Non-pigmented ciliary epithelial cell (primary cell): ENCODE measurements at regions not wholly inside any gene's neighbourhood (a gene's known extent, or its start where the extent isn't known, plus 50 kb on each side); places are given as distances from the start of the nearest gene placed in this dataset.

ENCODE experiments used
- DNase-seq: peaks from one replicate; pipeline ENCODE4 v3.0.0-alpha.2; 2010; ENCODE audit warnings: low read depth

DNA sequence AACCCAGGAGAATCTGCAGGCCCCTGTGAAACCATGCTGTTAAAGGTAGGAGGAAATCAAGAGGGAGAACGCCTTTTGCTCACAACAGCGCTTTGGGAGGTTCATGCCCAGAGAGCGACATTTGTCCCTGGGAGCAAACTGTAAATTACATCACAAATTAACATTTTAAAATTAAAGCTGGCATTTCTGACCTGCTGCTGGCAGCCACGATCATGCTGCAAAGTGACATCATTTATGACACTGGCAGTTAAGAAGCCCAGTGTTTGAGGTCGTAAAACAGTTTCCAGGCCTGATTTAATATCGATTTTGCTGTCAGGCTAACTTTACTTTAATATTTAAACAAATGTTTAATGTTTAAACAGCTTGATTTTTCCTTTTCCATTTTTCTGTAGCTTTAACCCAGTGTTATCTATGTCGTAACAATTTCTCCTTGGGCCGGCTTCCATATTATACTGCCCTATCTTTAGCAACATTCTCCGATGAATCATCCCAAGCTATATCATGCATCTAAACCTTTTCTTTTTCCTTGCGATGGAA lies 86.5 kb upstream of the NPVF start:
- DNase-seq: no peak

DNA sequence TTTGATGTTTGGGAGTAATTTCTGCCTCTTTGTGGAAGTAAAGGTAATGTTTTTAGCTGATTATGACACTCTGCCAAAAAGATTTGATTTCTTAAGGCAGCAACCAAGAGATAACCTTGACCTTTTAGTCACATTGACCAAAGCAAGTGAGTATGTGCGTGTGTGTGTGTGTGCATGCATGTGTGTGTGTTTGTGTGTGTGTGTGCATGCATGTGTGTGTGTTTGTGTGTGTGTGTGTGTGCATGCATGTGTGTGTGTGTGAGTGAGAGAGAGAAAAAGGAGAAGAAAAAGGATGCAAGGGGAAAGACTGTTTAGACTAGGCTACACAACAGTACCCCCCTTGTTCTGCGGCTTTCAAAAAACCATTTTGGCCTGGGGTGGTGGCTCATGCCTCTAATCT lies 88.1 kb upstream of the NPVF start:
- no peak for DNase-seq

DNA sequence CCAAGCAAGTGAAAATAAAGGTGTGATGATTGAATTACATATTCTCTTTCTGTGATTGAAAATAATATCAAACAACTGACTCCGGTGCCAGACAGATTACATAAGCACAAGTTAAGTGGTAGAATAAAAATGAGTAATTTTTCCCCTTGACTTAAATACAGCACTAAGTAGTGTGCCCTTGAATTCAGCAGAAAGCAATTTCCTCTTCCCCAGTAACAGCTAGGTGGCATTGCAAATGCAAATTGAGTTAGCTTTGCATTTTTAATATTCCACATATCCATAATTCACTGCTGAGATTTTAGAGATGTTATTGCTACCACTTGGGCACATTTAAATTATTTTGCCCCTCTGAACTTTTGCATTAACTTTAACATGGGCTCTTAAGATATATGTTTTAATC lies 89.8 kb upstream of the NPVF start:
- no peak for DNase-seq

DNA sequence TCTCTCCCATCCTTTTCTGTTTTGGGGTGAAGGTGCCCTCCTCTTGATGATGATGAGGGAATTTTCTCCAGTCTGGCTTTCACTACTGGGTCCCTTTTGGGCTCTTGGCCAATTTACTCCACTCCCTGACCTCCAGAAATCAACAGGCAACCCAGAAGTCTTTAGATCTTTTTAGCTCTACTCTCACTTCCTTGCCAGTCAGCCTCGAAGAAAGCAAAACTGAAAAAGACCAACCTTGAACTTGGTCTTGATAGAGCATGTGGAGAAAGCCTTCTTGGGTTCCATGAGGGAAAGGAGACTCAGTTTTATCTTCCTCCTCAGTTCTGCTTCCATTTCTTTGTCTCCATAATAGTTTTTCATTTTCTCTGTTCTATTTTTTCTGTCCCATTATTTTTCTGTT lies 91.4 kb upstream of the NPVF start:
- DNase-seq: no peak

DNA sequence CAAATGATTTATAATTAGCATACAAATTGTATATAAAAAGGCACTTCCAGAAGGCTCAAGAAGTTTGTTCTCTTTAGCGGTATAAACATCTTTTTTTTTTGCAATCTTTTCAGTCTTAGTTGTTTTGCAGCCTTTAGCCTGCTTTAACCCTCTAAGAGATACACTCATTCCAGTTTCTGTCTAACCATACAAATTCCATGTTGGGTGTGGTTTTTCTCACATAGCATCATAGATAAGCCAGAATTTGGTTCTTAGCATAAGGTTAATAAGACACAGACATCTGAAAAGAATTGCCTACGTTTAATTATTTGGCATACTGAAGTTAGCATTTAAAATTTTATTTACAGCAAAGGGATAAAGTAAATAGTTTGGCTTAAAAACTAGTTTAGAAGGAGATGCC lies 92.5 kb upstream of the NPVF start:
- DNase-seq: no peak

DNA sequence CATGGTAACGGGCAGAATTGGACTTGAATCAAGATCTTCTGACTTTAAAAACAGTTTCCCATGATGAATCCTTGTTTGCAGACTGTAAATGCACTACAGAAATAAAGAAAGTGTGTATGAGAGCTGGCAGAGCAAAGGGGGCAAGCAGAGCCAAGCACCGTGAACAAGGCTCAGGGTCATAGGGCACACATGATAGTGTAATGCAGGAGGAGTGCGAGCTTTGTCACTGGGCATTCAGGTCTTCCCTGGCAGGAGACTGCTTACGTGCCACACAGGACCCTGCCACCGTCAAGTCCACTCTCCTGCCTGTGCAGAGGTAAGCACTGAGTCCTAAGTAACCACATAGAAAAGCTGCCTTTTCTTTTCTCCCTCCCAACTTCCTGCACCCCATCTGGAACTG lies 93.1 kb upstream of the NPVF start:
- DNase-seq: no peak

DNA sequence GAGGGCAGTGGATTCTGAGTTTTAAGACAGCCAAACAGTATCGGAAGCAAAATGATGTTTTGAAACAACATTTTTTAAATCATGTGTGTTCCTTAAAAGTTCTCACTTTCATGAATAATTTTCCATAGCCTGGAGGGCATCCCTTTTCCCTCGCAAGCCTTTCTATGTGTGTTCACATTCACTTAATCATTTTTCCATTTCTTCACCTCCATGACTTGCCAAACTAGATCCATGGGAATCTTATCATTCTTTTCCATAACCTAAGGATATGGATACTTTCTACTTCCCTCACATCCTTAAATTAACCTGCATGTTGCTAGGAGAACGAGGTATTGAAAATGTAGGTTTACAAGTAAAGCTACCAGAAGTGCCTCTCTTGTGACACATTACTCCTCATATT lies 94.2 kb upstream of the NPVF start:
- no peak for DNase-seq

DNA sequence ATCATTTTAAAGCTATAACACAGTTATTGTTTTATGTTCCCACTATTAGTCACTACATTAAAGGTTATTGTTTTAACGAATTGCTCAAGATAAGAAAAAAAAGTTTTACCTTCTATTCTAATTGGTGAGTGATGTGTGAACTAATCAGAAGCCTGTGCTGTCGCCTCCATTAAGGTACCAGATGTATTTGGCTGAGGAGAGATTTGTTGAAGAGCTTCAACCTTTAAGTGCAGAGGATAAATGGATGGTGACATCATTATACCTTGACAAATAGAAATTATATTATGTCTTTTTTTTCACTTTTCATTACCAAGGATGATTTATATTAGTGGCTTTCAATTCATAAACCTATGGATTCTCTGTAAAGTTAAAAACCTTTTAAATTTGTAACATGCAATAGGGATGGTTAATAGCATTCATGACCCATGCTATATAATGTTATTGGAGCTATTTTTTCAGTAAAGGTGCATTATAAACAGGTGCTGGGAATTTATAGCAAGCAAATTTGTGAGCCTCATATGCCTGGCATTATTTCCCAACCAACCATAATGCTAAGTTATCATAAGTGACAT lies 97.0 kb upstream of the NPVF start:
- DNase-seq: no peak

DNA sequence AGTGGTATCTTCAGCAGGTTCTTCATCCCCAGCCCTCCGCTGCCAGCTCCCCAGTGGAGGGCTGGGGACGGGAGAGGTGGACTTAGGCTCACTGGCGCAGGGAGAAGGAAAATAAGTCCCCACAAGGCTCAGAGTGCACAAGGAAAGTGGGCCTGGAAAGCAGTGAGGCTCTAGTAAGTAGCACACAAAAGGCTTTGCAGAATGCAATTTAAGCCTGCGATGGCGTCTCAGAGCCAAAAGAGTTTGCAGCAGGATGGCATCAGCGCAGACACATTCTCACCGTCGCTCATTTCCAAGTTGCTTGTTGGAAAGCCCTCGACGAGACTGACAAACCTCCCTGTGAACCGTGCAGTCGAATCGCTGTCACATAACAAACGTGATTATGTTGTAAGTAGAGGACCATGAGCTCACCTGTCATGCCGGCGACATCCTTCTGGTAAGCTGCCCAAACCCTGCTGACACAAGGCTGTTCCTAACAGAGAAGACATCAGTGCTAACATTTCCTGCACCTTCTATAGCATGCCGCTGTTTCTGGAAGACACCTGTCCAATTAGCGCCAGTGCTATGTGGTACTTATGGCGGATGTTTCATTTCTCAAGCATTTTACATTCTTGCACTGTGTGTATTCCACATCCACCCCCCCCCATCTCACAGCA lies 98.3 kb upstream of the NPVF start:
- no peak for DNase-seq

DNA sequence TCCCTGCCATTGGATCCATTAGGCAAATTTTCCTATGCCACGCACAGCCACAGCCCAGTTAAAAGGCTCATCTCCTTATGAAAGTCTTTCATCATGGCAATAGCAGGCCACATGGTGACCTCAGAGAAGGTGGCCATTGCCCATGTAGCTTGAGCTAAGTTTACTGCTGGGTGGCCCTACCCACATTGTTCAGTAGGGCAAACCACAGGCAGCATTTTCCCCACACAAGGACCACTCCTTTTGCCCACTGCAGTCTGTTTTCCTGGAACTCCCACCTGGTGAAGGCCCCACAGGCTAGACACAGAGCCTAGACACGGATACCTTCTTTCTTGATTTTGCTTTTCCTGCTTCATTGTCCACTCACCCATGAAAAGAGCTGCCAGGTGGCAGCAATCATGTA lies 101.5 kb upstream of the NPVF start:
- no peak for DNase-seq

DNA sequence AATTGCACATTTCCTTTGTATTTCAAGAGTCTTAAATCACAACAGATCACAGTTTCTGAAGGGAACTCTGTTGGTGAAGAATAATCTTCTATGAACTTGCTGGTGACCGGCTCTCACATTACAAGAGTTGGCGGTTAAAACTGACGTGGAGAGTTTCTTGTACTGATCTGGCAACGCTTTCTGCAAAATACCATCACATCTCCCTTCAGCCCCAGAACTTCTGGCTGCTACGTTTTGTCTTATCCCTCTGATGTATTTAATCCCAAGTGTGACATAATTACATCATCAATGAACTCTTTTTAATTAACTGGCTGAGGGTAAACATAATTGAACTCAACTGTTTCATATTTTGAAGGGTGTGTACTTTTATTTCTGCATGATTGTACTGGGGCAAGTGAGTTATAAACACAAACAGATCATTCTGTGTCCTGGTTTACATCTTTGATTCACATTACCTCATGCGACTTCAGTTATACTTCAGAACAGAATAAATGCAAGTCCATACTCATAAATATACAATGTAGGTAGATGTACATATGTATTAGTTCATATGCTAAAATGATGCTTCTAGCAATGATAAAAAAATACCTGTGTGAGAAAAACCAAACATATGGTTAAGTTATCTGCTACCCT lies 105.1 kb upstream of the NPVF start:
- DNase-seq: no peak

DNA sequence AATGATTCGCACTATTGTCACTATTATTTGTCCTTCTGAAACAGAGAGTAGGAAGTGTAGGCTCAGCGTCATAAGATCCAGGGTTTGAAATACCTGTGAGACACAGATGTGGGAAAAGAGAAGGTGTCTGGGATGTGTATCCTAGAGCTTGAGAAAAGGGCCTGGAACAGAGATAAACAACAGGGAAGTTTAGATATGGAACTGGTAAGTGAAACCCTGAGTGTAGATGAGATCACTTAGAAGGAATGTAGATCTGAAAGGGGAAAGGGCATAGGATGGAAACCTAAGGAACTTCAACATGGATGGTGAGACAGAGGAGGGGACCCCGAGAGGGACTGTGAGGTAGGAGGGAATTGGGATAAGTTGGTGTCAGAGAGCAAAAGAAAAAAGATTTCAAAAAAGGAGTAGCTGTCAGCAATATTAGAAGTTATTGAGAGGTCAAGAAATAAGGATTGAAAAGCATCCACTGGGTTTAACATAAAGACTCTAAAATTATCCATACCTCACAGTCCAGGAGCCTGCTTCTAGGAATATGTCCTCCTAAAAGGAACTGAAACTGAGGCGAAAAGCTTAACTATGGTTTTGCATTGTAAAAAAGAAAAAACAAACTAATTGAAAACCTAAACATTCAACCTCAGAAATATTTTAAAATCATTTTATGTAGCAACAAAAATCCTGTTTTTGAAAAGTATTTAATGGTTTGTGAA lies 119.2 kb upstream of the NPVF start:
- DNase-seq: no peak

DNA sequence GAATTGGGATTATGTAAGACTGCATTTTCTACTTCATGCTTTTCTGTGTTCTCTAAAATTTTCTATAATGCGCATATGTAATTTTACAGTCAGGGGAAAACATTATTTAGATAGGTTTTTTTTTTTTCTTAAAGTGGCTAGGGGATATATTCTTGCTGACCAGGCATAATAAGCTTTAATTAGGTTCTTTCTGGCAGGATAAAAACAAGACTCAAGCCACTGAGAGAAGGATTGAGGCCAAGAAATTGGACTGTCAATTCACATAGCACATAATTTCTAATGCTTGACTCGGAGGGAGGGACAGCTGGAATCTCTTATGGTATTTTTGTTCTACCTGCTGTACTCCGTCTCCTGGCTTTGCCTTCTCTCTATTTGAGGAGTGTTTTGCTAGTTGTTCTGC lies 119.8 kb upstream of the NPVF start:
- no peak for DNase-seq

DNA sequence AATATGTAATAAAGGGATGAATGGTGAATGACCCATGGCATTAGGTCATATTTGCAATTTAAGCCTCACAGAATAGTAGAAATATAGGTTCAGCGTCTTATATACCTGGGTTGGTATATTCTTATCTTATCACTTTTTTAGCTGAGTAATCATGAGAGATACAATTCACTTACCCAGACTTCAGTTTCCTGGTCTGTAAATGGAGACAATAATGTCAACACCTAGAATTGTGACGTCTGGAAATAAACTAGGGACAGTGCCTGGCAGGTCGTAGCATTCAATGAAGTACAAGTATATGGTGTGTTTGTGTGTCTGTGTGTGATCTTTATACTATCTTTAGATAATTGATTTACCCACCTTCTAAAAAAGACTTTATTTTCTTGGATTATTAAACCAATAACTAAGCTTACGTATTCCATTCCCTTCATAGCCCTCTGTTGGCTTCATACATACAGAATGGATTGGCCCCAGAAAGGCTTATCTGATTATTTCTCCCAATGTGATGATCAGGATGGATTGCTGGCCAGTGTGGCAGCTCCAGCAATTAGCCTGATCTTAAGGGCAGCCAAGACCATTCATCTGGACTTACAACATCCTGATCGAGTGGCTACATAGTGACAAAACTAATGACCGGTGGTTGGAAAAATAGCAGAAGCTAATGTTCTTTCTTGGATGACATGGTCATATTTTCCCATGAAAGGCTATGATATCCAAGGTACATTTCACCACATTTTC lies 121.2 kb upstream of the NPVF start:
- no peak for DNase-seq

DNA sequence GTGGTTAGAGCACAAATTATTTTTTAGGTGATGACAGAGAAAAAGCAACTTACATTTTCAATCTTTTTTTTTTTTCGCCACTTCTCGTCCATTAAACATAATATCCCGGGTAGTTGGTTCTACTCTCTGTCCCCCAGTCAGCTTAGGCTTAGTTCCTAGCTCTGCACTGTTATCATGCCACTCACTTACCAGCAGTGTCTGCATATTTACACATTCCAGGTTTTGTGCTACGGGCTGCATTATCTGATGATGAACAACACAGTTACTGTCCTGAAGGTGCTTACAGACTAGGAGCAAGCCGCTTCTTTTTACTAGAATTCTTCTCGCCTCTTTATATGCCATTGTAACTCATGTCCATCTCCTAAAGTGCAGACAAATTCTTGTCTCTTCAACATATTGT lies 121.8 kb upstream of the NPVF start:
- no peak for DNase-seq

DNA sequence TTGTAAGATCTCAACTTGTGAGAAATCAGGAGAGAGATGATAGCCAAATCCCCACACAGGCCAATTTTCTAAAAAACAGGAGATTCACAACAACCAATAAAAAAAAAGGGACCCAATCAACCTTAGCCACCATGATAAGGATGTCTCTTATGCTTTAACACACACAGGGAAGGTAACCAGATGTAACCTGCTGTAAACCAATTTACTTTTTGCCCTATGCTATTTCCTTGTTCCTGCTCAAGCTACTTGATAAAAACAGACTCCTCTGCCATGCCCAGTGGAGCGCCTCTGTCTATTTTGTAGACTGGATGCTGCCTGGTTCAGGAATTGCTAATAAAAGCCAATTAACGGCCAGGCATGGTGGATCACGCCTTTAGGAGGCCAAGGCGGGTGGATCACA lies 123.5 kb upstream of the NPVF start:
- DNase-seq: no peak

DNA sequence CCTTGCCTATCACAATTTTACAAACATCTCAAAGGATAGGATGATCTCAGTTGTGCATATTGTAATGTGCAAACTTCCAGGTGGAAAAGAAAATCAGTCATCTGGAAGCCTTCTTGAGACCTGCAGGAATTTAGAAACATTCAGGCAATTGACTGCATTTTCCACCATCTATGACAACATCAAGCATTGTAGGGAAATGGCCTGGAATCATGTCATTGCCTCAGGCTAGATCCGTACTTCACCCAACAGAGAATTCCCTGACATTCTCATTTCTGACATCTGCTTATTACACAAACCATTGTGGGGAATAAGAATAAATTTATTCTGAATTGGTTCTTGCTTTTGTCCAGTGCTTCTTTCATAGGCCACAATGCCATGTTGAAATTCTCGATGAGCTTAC lies 124.9 kb upstream of the NPVF start:
- no peak for DNase-seq

DNA sequence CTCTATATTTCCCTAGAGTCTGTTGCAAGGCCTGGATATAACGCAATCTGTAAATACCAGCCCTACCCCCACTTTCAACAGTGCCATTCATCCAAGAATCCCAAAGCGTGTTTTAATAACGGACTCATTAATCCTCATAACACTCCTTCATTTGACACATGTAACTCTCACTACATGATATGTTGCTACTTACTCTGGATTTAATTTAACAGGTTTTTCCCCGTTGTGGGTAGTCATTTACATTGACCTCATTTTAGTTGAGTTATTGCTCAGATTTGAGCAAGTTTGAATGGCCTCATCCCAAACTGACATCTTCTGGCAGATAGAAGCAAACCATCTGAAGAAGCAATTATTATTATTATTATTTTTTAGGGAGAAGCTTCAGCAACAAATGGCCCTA lies 125.4 kb upstream of the NPVF start:
- no peak for DNase-seq

DNA sequence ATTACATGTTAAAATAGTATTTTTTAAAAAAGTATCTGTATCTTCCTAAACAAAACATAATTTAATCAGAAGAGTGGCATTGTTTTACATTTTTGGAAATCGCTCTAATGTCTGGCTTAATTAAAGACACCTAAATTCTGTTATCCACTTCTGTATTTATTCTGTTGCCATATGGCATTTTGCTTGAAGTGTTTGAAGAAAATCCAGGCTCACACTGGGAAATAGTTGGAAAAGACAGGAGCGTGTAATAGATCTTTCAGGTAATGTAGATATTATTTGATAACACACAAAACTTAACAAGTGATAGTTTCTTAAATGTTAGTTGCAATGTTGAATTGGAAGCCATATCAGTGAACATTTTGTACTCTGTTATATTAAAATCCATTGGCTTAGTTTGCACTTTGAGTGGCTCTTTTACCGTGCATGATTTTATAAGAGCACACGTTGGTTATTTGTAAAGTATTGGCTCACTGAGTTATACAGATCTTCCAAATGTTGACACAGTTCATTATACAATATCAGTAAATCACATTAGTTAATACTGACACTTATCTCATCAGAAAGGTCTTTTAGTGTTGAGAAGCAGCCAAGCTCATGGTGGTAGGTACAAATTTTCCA lies 128.4 kb upstream of the NPVF start:
- no peak for DNase-seq

DNA sequence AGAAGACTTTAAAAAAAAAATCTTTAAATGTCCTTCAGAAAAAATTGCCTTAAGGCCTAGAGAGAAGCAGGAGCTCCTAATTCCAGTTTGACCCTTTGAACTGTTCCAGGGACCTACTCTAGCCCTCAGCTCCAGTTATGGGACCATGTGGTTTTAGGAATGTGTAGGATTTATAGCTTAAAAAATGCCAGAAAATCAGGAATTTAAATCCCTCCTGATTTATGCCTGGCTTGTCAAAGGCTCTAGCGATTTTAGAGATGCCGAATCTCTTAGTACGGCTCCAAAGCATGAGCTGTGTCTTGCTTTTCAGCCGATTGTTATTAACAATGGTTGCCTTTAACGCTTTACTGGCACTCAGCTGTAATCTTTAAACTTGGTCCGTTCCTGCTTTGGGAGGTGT lies 130.6 kb upstream of the NPVF start:
- DNase-seq: no peak

DNA sequence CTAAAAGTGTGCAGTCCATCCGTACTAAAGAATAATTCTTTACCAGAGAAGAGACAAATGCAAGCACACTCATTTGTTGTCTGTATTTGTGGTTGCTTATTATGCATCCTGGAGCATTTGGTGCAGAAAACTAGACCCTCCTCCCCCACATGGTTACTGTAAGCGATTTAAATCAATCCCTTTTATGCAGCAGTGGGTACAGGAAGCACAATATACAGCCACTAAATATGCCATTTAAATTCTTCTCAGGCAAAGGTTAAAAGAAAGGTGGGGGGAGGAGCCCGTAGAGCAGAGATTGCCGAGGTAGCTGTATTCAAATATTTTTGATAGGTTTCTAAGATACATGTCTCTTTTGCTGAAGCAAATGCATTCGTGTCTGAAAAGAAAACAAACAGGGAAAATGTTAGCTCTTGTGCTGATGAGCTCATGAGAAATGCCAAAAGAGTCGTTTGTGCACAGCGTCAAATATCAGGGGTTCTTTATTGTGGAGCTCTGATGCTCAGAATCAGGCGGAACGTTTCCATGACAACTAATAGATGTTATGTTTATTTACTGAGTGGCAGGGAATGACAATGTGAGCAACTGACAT lies 131.3 kb upstream of the NPVF start:
- no peak for DNase-seq

DNA sequence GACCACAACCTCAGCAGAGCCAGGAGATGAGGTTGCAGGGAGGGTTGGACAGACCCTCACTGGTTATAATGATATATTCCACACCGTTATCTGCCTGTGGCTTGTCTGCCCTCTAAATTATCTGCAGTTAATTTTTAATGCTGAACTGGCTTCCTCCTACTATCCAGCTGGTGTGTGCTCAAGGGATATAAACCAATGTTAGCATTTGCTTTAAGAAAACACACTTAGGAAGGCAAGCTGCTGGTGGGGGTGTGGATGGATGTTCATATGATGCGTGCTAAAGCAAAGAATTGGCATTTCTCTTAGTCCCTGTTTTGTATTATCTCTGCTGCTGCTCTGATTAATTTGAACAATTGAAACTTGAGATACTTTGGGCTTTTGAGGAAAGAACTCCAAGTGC lies 132.2 kb upstream of the NPVF start:
- DNase-seq: no peak
